ENCODE measurements at regions not wholly inside any gene's neighbourhood (a gene's known extent, or its start where the extent isn't known, plus 50 kb on each side); places are given as distances from the start of the nearest gene placed in this dataset.

DNA sequence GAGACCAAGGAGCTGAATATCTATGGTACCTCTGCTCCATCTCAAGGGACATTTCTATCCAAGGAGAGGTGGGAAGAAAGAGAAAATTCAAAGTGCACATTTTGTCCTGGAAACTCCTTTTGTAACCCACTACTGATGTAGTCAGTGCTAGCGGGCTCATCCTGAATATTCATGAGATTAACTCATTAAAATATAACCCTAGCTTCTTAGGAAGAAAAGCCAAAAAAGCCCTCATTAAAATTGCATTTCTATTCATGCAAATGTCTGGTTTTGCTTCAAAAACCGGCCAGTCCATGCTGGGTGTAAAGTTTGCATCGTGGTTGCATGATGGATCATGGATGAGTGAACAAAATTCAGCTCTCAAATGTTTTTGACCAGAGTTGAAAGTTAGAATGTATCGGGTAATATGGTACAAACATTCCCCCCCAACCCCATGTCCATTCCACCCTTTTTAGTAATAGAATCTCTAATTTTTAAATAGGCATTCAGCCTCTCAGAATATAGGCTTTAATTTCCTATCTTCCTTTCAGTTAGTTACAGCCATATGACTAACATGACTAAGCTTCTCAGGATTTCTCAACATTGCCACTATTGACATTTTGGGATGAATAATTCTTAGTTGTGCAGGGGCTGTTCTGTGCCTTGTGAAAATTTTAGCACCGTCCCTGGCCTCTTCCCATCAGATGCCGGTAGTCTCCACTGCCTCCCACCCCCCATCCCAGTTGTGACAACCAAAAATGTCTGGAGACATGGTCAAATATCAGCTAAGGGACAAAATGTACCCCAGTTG lies 104.2 kb upstream of the RND3 start:
- in situ Hi-C loops (cut with HindIII; ENCODE audit: low pct_unique_long_range_greater_than_20kb, low sequenced_read_pairs) = no loop called here
- DNase-seq (ENCODE audit: low read depth, low spot score) = no peak

DNA sequence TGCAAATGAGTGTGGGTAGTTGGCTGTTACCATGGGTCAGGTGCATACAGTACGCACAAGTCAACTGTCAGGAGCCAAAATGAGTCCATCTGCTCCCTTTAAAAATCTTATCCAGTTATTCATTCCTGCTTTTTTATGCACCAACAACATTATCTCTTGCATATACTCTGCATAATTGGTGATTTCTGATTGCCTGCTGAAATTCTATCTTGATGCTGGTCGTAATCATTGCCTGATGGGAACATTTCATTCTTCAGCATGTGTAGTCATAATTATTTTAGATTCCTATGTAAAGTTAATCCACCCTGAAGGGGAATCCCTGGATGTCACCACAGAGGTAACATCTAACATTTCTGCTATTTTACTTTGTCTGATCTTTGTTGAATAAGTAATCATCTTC lies 102.2 kb upstream of the RND3 start:
- DNase-seq (ENCODE audit: low read depth, low spot score) = no peak
- in situ Hi-C loops (cut with HindIII; ENCODE audit: low pct_unique_long_range_greater_than_20kb, low sequenced_read_pairs) = no loop called here

DNA sequence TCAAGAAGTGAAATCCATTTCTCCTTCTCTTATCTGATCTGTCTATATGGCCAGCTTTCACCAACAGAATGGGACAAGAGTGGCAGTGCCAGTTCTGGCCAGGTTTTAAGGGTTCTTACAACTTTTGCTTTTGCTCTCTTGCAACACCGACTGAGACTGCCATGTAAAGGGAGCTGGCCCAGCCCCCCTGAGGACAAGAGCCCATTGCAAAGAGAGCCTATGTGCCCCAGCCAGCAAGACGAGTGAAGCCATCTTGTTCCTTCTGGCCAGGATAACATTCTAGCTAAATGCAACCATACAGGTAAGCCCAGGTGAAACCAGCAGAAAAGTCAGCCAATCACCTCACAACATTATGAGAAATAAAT lies 101.0 kb upstream of the RND3 start:
- DNase-seq (ENCODE audit: low read depth, low spot score) = no peak
- in situ Hi-C loops (cut with HindIII; ENCODE audit: low pct_unique_long_range_greater_than_20kb, low sequenced_read_pairs) = no loop called here

- in situ Hi-C loops (cut with HindIII; ENCODE audit: low pct_unique_long_range_greater_than_20kb, low sequenced_read_pairs) = no loop called here
- DNase-seq (ENCODE audit: low read depth, low spot score) = no peak
Observed at GRCh38 chr2:150587547-150588505, 100.4 kb upstream of the RND3 start.

DNA sequence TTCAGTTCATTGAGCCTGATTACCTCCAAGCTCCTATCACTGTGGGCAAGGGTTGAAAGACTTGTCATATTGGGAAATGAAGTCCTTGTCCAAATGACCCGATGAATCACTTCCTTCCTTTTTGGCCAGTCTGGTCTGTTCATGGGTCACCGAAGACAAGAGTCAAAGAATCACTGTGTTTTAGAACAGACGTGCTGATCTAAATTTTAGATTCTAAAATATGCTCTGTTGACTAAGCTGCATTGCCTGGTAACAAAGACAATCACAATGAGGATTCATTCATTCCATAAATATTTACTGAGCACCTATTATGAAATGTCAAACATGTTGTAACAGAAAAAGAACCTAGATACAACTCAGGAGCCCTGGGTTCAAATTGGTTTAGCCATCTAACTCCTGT lies 99.4 kb upstream of the RND3 start:
- in situ Hi-C loops (cut with HindIII; ENCODE audit: low pct_unique_long_range_greater_than_20kb, low sequenced_read_pairs) = no loop called here
- DNase-seq (ENCODE audit: low read depth, low spot score) = peak; percentile 26

- no peak for DNase-seq (ENCODE audit: low read depth, low spot score)
- in situ Hi-C loops (cut with HindIII; ENCODE audit: low pct_unique_long_range_greater_than_20kb, low sequenced_read_pairs) = no loop called here
Observed at GRCh38 chr2:150585221-150585971, 97.9 kb upstream of the RND3 start.

DNA sequence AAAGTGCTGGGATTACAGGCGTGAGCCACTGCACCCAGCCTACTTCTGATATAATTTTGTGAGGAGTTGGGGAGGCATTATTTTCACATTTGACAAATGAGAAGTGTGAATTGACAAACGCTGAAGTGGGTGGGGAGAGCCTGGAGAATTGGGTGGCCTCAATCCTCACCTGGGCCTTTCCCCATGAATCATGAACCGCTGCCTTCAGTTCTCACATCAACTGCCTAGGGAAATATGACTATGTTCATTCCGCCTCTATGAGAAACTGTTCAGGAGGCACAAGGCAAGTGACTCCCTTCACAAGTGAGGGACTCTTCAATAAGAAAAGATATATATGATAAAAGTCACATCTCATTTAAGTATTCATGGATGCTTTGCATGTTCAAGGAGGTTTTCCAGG lies 96.6 kb upstream of the RND3 start:
- in situ Hi-C loops (cut with HindIII; ENCODE audit: low pct_unique_long_range_greater_than_20kb, low sequenced_read_pairs) = no loop called here

DNA sequence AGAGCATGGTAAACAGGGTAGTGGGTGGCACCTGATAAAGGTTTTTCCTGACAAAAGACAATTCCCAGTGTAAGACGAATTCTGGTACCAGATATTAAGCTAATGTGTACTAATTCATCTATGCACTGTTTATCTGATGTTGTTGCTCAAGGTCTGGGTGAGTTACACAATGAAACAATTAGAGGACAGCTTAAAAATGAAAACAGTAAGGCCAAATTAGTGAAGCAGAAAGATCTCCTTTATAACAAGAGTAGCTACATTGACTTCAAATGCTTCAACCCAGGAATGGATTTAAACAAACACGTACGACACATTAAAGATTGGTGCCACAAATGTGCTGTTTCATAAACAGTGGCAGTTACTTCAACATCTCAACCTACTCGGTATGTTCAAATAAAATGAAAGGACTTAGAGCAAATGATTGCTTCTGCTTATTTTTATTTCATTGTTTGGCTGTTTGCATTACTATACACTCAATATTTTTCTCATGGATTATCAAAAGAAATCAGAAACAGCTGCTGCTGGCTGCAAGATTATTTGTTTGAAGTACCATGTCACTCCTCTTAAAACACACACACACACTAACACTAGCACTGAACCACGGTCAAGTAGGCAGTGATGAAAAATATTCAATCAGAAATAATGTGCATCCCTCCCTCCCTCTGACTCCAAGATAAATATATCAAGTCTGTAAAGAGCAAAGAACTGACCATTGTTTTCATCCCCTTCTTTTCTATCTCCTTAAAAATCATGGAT lies 94.4 kb upstream of the RND3 start:
- in situ Hi-C loops (cut with HindIII; ENCODE audit: low pct_unique_long_range_greater_than_20kb, low sequenced_read_pairs) = no loop called here
- DNase-seq (ENCODE audit: low read depth, low spot score) = no peak

More for the DNA sequence above, 96.6 kb upstream of the RND3 start:
- DNase-seq (ENCODE audit: low read depth, low spot score) = no peak

- in situ Hi-C loops (cut with HindIII; ENCODE audit: low pct_unique_long_range_greater_than_20kb, low sequenced_read_pairs) = no loop called here
- no peak for DNase-seq (ENCODE audit: low read depth, low spot score)
Observed at GRCh38 chr2:150578481-150578880, 91.0 kb upstream of the RND3 start.

DNA sequence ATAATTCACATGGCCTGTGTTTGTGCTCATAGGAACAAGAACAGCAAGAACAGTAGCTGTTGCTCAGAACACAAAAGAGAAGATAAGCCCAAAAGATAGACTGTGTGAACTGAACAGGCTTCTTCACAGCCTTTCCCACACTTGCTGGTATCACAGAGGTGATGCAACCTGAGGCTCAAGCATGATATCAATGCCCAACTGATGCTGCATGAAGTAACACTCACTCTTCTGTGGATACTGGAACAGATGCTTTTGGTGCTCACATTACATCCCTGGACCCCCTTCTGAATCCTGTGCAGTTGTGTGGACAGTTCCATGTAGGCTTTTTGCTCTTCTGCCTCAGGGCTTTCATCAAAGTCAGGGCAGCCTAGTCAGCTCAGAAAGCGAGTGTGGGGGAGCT lies 88.4 kb upstream of the RND3 start:
- in situ Hi-C loops (cut with HindIII; ENCODE audit: low pct_unique_long_range_greater_than_20kb, low sequenced_read_pairs) = no loop called here
- DNase-seq (ENCODE audit: low read depth, low spot score) = no peak

DNA sequence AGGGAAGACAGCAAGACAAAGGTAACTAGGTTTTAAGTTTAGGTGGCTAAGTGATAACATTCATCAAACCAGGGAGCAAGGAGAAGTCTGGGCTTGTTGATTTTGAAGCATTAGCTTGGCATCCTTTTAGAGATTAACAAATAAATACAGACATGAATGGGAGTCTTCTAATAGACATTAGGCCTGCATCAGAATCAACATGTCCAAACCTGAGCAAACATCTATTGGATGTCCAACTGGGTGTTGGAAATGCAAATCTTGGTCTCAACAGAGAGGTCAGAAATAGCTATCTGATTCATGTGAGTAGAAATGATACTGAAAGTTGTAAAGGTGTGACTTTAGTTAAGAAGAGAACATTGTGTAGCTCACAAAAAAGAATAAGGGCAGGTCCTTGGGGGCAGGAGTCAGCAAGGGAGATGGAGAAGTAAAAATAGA lies 85.5 kb upstream of the RND3 start:
- in situ Hi-C loops (cut with HindIII; ENCODE audit: low pct_unique_long_range_greater_than_20kb, low sequenced_read_pairs) = no loop called here
- no peak for DNase-seq (ENCODE audit: low read depth, low spot score)

GRCh38 chr2:150572194-150572766 lies 84.8 kb upstream of the RND3 start:
- in situ Hi-C loops (cut with HindIII; ENCODE audit: low pct_unique_long_range_greater_than_20kb, low sequenced_read_pairs) = no loop called here
- no peak for DNase-seq (ENCODE audit: low read depth, low spot score)

GRCh38 chr2:150571121-150571520 lies 83.7 kb upstream of the RND3 start:
- DNase-seq (ENCODE audit: low read depth, low spot score) = no peak
- in situ Hi-C loops (cut with HindIII; ENCODE audit: low pct_unique_long_range_greater_than_20kb, low sequenced_read_pairs) = no loop called here

GRCh38 chr2:150570712-150571111 lies 83.2 kb upstream of the RND3 start:
- in situ Hi-C loops (cut with HindIII; ENCODE audit: low pct_unique_long_range_greater_than_20kb, low sequenced_read_pairs) = no loop called here
- DNase-seq (ENCODE audit: low read depth, low spot score) = peak; percentile 51

DNA sequence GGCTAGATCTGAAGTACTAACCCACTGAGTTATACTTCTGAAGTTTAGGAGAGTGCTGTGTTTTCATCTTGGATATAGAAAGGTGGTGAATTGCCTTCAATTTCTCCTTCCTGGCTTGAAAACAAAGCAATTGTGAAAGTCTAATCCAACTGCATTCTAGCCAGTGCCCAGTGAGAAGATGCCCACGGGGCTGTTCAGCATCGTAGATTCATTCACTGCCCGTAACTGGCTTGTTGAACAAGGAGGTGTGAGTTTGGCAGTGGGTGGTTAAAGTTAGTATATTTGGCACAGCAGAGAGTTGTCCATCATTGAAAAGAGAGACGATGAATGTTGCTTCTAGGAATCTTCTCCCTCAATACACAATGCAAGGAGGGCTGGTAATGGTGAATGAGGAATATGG lies 82.3 kb upstream of the RND3 start:
- DNase-seq (ENCODE audit: low read depth, low spot score) = no peak

DNA sequence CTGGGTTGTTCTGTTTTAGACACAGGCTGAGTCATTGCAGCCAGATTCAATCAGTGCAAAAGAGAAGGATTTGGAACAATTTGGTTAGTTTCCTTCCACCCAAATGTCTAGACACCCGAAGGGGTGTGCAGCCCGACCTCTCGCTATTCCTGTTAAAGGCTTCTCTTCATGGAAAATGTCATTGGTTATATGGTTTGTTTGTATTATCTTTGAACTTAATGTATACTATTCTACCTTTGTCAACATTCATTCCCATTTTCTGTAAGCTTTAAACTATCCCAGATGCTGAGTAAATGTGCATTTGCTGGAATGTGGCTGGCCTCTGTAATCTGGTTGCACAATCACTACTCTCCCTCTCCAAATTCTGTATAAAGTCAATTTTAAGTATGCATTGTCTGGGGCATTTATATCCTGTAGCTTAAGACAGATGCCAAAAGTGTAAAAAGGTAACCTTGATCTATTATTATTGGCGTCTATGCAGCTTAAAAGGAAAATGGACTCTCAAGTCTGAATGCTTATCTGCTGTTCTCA lies 80.4 kb upstream of the RND3 start:
- DNase-seq (ENCODE audit: low read depth, low spot score) = no peak

More for the DNA sequence above, 82.3 kb upstream of the RND3 start:
- in situ Hi-C loops (cut with HindIII; ENCODE audit: low pct_unique_long_range_greater_than_20kb, low sequenced_read_pairs) = no loop called here

DNA sequence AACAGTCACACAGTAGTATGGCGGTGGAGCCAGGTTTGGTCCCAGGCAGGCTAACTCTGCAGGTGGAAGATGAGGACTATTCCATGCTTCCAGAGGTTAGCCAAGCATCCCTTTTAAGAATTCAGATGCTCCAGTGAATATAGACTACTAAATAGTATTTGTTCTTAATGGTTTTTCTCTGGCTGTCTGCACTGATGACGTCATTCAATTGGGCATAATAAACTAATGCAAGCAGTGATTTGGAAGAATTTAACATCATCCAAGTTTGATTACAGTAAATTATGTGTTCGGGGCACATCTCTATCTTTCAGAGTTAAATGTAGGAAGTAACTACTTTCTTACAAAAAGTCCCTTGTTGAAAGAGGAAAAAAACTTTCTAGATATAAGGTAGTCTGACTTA lies 78.8 kb upstream of the RND3 start:
- DNase-seq (ENCODE audit: low read depth, low spot score) = no peak
- in situ Hi-C loops (cut with HindIII; ENCODE audit: low pct_unique_long_range_greater_than_20kb, low sequenced_read_pairs) = no loop called here

More for the DNA sequence above, 80.4 kb upstream of the RND3 start:
- in situ Hi-C loops (cut with HindIII; ENCODE audit: low pct_unique_long_range_greater_than_20kb, low sequenced_read_pairs) = no loop called here
